Loucy (cell line): ENCODE measurements at regions not wholly inside any gene's neighbourhood (a gene's known extent, or its start where the extent isn't known, plus 50 kb on each side); places are given as distances from the start of the nearest gene placed in this dataset.

Source experiments
- CTCF ChIP-seq: fragments of 200-600 bp; sonication (generic); conservative IDR thresholded peaks from 2 replicates; pipeline ENCODE4 v1.5.1; 2014; ENCODE audit warnings: mild to moderate bottlenecking, antibody characterized with exemption, low read length
- EZH2phosphoT487 ChIP-seq: fragments of 200-600 bp; IDR thresholded peaks from 2 replicates; pipeline ENCODE4 v1.6.1; 2018; ENCODE audit warnings: antibody characterized with exemption, mild to moderate bottlenecking, moderate library complexity, borderline replicate concordance

DNA sequence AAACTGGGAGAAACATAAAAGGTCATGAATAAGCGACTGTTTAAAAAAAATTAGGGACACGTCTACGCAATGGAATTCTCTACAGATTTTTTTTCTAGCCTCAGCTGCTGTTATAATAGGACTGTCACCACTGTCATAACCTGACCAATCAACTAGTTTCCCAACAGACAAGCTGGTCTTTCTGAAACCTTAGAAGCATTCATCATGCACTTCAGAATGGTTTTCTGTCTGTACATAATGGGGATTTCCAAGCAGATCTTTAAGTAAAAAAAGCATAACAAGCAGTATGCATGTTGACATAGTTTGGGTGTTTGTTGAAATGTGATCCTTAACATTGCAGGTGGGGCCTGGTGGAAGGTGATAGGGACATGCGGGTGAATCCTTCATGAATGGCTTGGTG is 58.3 kb upstream of the SEMA6A start:
- TF ChIP-seq CTCF (no peak), EZH2phosphoT487 (no peak)
